GM12878 (cell line): ENCODE measurements at regions not wholly inside any gene's neighbourhood (a gene's known extent, or its start where the extent isn't known, plus 50 kb on each side); places are given as distances from the start of the nearest gene placed in this dataset.

ENCODE experiments used
- ATAC-seq: fragments of 200-7000 bp; cut with Tn5 transposase; 3 replicates; pipeline ENCODE4 v1.9.1; 2020; ENCODE audit warnings: mild to moderate bottlenecking, moderate library complexity
- BruUV-seq: library from RNA; stranded (reverse); fragments of 400-500 nt; replicated peaks from 2 replicates; lab custom pipeline; 2021; lab: Mats Ljungman, UMichigan
- CTCF ChIA-PET: fragments of 300-600 bp; sonication (Branson Sonifier 250); formaldehyde crosslinking; extraction: SDS; loops from one replicate; lab custom pipeline; 2021; ENCODE audit warnings: inconsistent platforms; lab: Yijun Ruan, JAX
- POLR2A ChIA-PET: fragments of 350-600 bp; formaldehyde crosslinking; extraction: SDS; loops from one replicate; lab custom pipeline; 2021; ENCODE audit warnings: inconsistent platforms; lab: Charles Lee
- RAD21 ChIA-PET: fragments of 300-600 bp; sonication (Branson Sonifier 250); formaldehyde crosslinking; loops from one replicate; lab custom pipeline; 2023; ENCODE audit warnings: antibody characterized with exemption; ENCODE audit not compliant: unreplicated experiment; lab: Charles Lee
- SMC1A ChIA-PET: fragments of 300-600 bp; sonication (Branson Sonifier 250); formaldehyde crosslinking; loops from one replicate; lab custom pipeline; 2023; ENCODE audit not compliant: unreplicated experiment, uncharacterized antibody; lab: Charles Lee
- DNase-seq: peaks from one replicate; pipeline ENCODE4 v3.0.0-alpha.2; 2011; ENCODE audit warnings: low read depth, low spot score
- FAIRE-seq: peaks from 3 replicates; lab custom pipeline; 2011; peaks lifted over from hg19 to GRCh38; lab: Jason Lieb, UNC
- H2AFZ ChIP-seq: 2 replicates; pipeline ENCODE4 v1.6.0; 2011; ENCODE audit warnings: low read depth, low read length, control low read depth; ENCODE audit not compliant: control insufficient read depth
- H3K27ac ChIP-seq: 2 replicates; pipeline ENCODE4 v1.5.1; 2011; ENCODE audit warnings: control low read depth; ENCODE audit not compliant: control insufficient read depth, insufficient read depth
- H3K27me3 ChIP-seq, 2 experiments: replicated peaks in 1 of 2; 2 replicates each; pipeline versions ENCODE4 v1.6.0 to v1.6.1; 2011; ENCODE audit warnings: low read length in 1 of 2; ENCODE audit not compliant: control insufficient read depth in 2 of 2, insufficient read depth in 2 of 2
- H3K36me3 ChIP-seq, 2 experiments: 2 replicates each; pipeline ENCODE4 v1.5.1; 2011; ENCODE audit warnings: low read length in 1 of 2; ENCODE audit not compliant: control insufficient read depth in 2 of 2, insufficient read depth in 2 of 2
- H3K4me1 ChIP-seq: 2 replicates; pipeline ENCODE4 v1.6.1; 2011; ENCODE audit warnings: mild to moderate bottlenecking, low read length, moderate library complexity, mixed read lengths; ENCODE audit not compliant: control insufficient read depth, insufficient read depth
- H3K4me2 ChIP-seq: 2 replicates; pipeline ENCODE4 v1.6.0; 2011; ENCODE audit warnings: control low read depth; ENCODE audit not compliant: control insufficient read depth, insufficient read depth
- H3K4me3 ChIP-seq: fragments of 200-600 bp; sonication (generic); 2 replicates; pipeline ENCODE4 v1.5.1; 2016
- H3K79me2 ChIP-seq: 2 replicates; pipeline ENCODE4 v1.6.0; 2011; ENCODE audit warnings: low read length; ENCODE audit not compliant: control insufficient read depth, insufficient read depth
- H3K9ac ChIP-seq: 2 replicates; pipeline ENCODE4 v1.8.0; 2011; ENCODE audit warnings: low read length, control low read depth, mixed read lengths; ENCODE audit not compliant: control insufficient read depth, insufficient read depth
- H3K9me3 ChIP-seq: replicated peaks from 3 replicates; pipeline ENCODE4 v1.5.1; 2011; ENCODE audit warnings: mild to moderate bottlenecking, low read length; ENCODE audit not compliant: control insufficient read depth, insufficient read depth
- H4K20me1 ChIP-seq: 2 replicates; pipeline ENCODE4 v1.6.0; 2011; ENCODE audit not compliant: control insufficient read depth, insufficient read depth
- CBX5 ChIP-seq: sonication (generic); IDR thresholded peaks from 2 replicates; pipeline ENCODE4 v1.6.1; 2016; ENCODE audit warnings: low read depth, moderate library complexity, mild to moderate bottlenecking, inconsistent platforms
- IKZF2 ChIP-seq, 2 experiments: fragments of 450-650 bp; IDR thresholded peaks; 2 replicates each; pipeline ENCODE4 v1.6.1; 2017; ENCODE audit warnings: mild to moderate bottlenecking in 2 of 2, moderate library complexity in 2 of 2
- KAT2A ChIP-seq: conservative IDR thresholded peaks from 2 replicates; pipeline ENCODE4 v1.6.1; 2011; ENCODE audit warnings: low read depth, low read length; ENCODE audit not compliant: control insufficient read depth
- NBN ChIP-seq: fragments of 450-650 bp; IDR thresholded peaks from 2 replicates; pipeline ENCODE4 v1.6.1; 2016
- STAT1 ChIP-seq: fragments of 450-650 bp; conservative IDR thresholded peaks from 2 replicates; pipeline ENCODE4 v1.6.1; 2014; ENCODE audit warnings: antibody characterized with exemption, mild to moderate bottlenecking
- TCF12 ChIP-seq: IDR thresholded peaks from 2 replicates; pipeline ENCODE4 v1.6.1; 2011; ENCODE audit warnings: low read depth, mild to moderate bottlenecking, low read length
- YBX1 ChIP-seq: fragments of 450-650 bp; IDR thresholded peaks from 2 replicates; pipeline ENCODE4 v1.6.1; 2016; ENCODE audit warnings: antibody characterized with exemption
- ZNF384 ChIP-seq: IDR thresholded peaks from 2 replicates; pipeline ENCODE4 v1.6.1; 2012; ENCODE audit warnings: low read depth, mild to moderate bottlenecking, low read length, improper control_type of control experiment, borderline replicate concordance
- ZNF622 ChIP-seq: fragments of 450-650 bp; IDR thresholded peaks from 2 replicates; pipeline ENCODE4 v1.6.1; 2017; ENCODE audit warnings: mild to moderate bottlenecking, inconsistent platforms
- WGBS: methylation state at CpG from one replicate; pipeline ENCODE4 v1.1.6; 2016; ENCODE audit warnings: low lambda C conversion rate; ENCODE audit not compliant: insufficient replicate concordance, insufficient coverage; ENCODE audit errors: missing lambda C conversion rate; 5-methylcytosine and 5-hydroxymethylcytosine counted together
- in situ Hi-C: fragments of 300-500 bp; cut with MboI; formaldehyde crosslinking; loops from 9 replicates; pipeline ENCODE4 v1.14.3; 2018; ENCODE audit warnings: mixed read lengths
- intact Hi-C: fragments of 100-400 bp; cut with micrococcal nuclease; formaldehyde crosslinking; loops from one replicate; pipeline ENCODE4 v1.14.2; 2022; ENCODE audit not compliant: unreplicated experiment
- TF ChIP-seq, protein P1 (sequence below): fragments of 450-650 bp; IDR thresholded peaks from 2 replicates; pipeline ENCODE4 v1.6.1; 2016; ENCODE audit warnings: mild to moderate bottlenecking
- TF ChIP-seq, protein P2 (sequence below): fragments of 450-650 bp; IDR thresholded peaks from 2 replicates; pipeline ENCODE4 v1.6.1; 2017; ENCODE audit warnings: mild to moderate bottlenecking, low read depth, inconsistent platforms; ENCODE audit not compliant: poor library complexity, severe bottlenecking

DNA sequence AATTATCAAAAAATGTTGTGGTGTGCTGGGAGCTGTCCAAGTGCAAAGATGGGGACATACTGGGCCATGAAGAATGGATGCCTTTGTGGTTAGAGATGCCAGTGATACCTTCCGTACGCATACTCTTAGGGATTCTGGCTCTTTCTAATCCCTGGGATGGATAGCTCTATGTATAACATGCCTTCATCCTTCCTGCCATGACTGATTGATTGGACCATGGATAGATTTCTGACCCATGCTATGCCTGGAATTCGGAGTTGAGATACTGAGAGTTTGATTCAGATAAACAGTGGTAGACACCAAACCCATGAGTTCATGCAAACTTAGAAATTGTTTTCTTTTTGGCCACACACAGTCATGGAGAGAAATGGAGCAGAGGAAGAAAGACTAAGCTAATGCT lies 147.2 kb upstream of the WDFY3 start:
- ChIA-PET RAD21 (no interaction called here), SMC1A (interaction anchor here (1.3 kb wide), 1 partner anchor 634 kb away, joined by 3 read pairs; no protein-coding TSS in a partner anchor), CTCF (no interaction called here), POLR2A (no interaction called here)
- Histone ChIP-seq H3K79me2 (no peaks in the 10 kb centered on the region), H3K9ac (no peak overlapping the region), H3K36me3 (no peaks in the 10 kb centered on the region), H4K20me1 (no peaks in the 10 kb centered on the region), H3K4me2 (no peak overlapping the region), H3K27ac (no peak overlapping the region), H3K9me3 (no peaks in the 10 kb centered on the region), H3K4me1 (no peaks in the 10 kb centered on the region), H3K4me3 (no peak overlapping the region), H2AFZ (no peak overlapping the region), H3K27me3 (no peaks in the 10 kb centered on the region)
- TF ChIP-seq, protein P1, sequence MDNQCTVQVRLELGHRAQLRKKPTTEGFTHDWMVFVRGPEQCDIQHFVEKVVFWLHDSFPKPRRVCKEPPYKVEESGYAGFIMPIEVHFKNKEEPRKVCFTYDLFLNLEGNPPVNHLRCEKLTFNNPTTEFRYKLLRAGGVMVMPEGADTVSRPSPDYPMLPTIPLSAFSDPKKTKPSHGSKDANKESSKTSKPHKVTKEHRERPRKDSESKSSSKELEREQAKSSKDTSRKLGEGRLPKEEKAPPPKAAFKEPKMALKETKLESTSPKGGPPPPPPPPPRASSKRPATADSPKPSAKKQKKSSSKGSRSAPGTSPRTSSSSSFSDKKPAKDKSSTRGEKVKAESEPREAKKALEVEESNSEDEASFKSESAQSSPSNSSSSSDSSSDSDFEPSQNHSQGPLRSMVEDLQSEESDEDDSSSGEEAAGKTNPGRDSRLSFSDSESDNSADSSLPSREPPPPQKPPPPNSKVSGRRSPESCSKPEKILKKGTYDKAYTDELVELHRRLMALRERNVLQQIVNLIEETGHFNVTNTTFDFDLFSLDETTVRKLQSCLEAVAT = no peak
- TF ChIP-seq ZNF622 = no peak
- no peak for TF ChIP-seq NBN
- no peak for TF ChIP-seq IKZF2 (IDR thresholded peaks at IDR 0.05)
- TF ChIP-seq CBX5 = no peak
- TF ChIP-seq, protein P2, sequence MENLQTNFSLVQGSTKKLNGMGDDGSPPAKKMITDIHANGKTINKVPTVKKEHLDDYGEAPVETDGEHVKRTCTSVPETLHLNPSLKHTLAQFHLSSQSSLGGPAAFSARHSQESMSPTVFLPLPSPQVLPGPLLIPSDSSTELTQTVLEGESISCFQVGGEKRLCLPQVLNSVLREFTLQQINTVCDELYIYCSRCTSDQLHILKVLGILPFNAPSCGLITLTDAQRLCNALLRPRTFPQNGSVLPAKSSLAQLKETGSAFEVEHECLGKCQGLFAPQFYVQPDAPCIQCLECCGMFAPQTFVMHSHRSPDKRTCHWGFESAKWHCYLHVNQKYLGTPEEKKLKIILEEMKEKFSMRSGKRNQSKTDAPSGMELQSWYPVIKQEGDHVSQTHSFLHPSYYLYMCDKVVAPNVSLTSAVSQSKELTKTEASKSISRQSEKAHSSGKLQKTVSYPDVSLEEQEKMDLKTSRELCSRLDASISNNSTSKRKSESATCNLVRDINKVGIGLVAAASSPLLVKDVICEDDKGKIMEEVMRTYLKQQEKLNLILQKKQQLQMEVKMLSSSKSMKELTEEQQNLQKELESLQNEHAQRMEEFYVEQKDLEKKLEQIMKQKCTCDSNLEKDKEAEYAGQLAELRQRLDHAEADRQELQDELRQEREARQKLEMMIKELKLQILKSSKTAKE = no peak
- no peak for TF ChIP-seq ZNF384
- no peak for TF ChIP-seq KAT2A
- no peak for TF ChIP-seq YBX1
- TF ChIP-seq TCF12 = no peak
- no peak for TF ChIP-seq STAT1
- intact Hi-C loops (no loop called here), in situ Hi-C loops (no loop called here)
- ATAC-seq (no peak), DNase-seq (no peak), FAIRE-seq (no peak)
- no TSS peak for BruUV-seq
- WGBS = 76% methylated on average over 3 of the region's 3 CpGs
